ENCODE measurements at regions not wholly inside any gene's neighbourhood (a gene's known extent, or its start where the extent isn't known, plus 50 kb on each side); places are given as distances from the start of the nearest gene placed in this dataset.

- no peak for DNase-seq (ENCODE audit: low spot score)
Measured at GRCh38 chr1:234718496-234719453, 108.8 kb upstream of the IRF2BP2 start.

- no peak for DNase-seq (ENCODE audit: low spot score)
Measured at GRCh38 chr1:234716908-234717375, 107.0 kb upstream of the IRF2BP2 start.

- no peak for DNase-seq (ENCODE audit: low spot score)
Measured at GRCh38 chr1:234715252-234716014, 105.5 kb upstream of the IRF2BP2 start.

GRCh38 chr1:234713859-234714258 is 103.9 kb upstream of the IRF2BP2 start:
- no peak for DNase-seq (ENCODE audit: low spot score)

- DNase-seq (ENCODE audit: low spot score): no peak
Measured at GRCh38 chr1:234713440-234713839, 103.5 kb upstream of the IRF2BP2 start.

- no peak for DNase-seq (ENCODE audit: low spot score)
Measured at GRCh38 chr1:234712891-234713305, 102.9 kb upstream of the IRF2BP2 start.

- no peak for DNase-seq (ENCODE audit: low spot score)
Measured at GRCh38 chr1:234710936-234711724, 101.2 kb upstream of the IRF2BP2 start.

GRCh38 chr1:234710381-234710780 is 100.4 kb upstream of the IRF2BP2 start:
- no peak for DNase-seq (ENCODE audit: low spot score)

GRCh38 chr1:234709473-234710228 is 99.7 kb upstream of the IRF2BP2 start:
- peak; percentile 85 for DNase-seq (ENCODE audit: low spot score)

- no peak for DNase-seq (ENCODE audit: low spot score)
Measured at GRCh38 chr1:234708700-234709395, 98.9 kb upstream of the IRF2BP2 start.

- DNase-seq (ENCODE audit: low spot score): no peak
Measured at GRCh38 chr1:234707641-234708040, 97.7 kb upstream of the IRF2BP2 start.

- DNase-seq (ENCODE audit: low spot score): no peak
Measured at GRCh38 chr1:234706931-234707330, 97.0 kb upstream of the IRF2BP2 start.

GRCh38 chr1:234706199-234706598 is 96.2 kb upstream of the IRF2BP2 start:
- DNase-seq (ENCODE audit: low spot score): no peak

GRCh38 chr1:234705615-234706014 is 95.6 kb upstream of the IRF2BP2 start:
- DNase-seq (ENCODE audit: low spot score): no peak

GRCh38 chr1:234704106-234704887 is 94.3 kb upstream of the IRF2BP2 start:
- no peak for DNase-seq (ENCODE audit: low spot score)

GRCh38 chr1:234702342-234703000 is 92.5 kb upstream of the IRF2BP2 start:
- no peak for DNase-seq (ENCODE audit: low spot score)

- no peak for DNase-seq (ENCODE audit: low spot score)
Measured at GRCh38 chr1:234701737-234702341, 91.9 kb upstream of the IRF2BP2 start.

GRCh38 chr1:234699795-234700665 is 90.1 kb upstream of the IRF2BP2 start:
- DNase-seq (ENCODE audit: low spot score): peak; percentile 63
